Kidney (tissue), 13 donors: ENCODE measurements at regions not wholly inside any gene's neighbourhood (a gene's known extent, or its start where the extent isn't known, plus 50 kb on each side); places are given as distances from the start of the nearest gene placed in this dataset.

ENCODE experiments used
- DNase-seq, 5 donors: peaks; one replicate each; pipeline ENCODE4 v3.0.0-alpha.2; 2013 to 2020
- FAIRE-seq: peaks from 2 replicates; lab custom pipeline; 2012; peaks lifted over from hg19 to GRCh38; lab: Jason Lieb, UNC
- H3K27ac ChIP-seq, 2 donors: one replicate each; pipeline ENCODE4 v1.7.0; 2013; ENCODE audit warnings: low read depth in 2 of 2, low read length in 2 of 2, inconsistent platforms in 1 of 2
- H3K27me3 ChIP-seq: one replicate; pipeline ENCODE4 v1.7.1; 2013; ENCODE audit warnings: low read length, inconsistent platforms; ENCODE audit not compliant: control insufficient read depth, insufficient read depth
- H3K36me3 ChIP-seq, 3 donors: one replicate each; pipeline versions ENCODE4 v1.7.0 to v1.7.1; 2013; ENCODE audit warnings: low read length in 3 of 3, control low read depth in 1 of 3, inconsistent platforms in 1 of 3; ENCODE audit not compliant: insufficient read depth in 3 of 3, control insufficient read depth in 2 of 3
- H3K4me1 ChIP-seq, 3 donors: one replicate each; pipeline versions ENCODE4 v1.7.0 to v1.7.1; 2013; ENCODE audit warnings: low read length in 3 of 3, inconsistent platforms in 1 of 3, low read depth in 1 of 3; ENCODE audit not compliant: control insufficient read depth in 2 of 3, insufficient read depth in 2 of 3
- H3K4me3 ChIP-seq, 3 donors: one replicate each; pipeline versions ENCODE4 v1.7.0 to v1.8.1; 2013; ENCODE audit warnings: low read length in 3 of 3, control low read depth in 1 of 3, inconsistent platforms in 1 of 3
- H3K9ac ChIP-seq, 3 donors: one replicate each; pipeline versions ENCODE4 v1.7.0 to v1.7.1; 2013; ENCODE audit warnings: low read length in 3 of 3, control low read depth in 1 of 3, inconsistent platforms in 1 of 3
- H3K9me3 ChIP-seq, 3 donors: one replicate each; pipeline versions ENCODE4 v1.7.0 to v1.7.1; 2013; ENCODE audit warnings: low read length in 3 of 3, control low read depth in 1 of 3, inconsistent platforms in 1 of 3; ENCODE audit not compliant: control insufficient read depth in 2 of 3, insufficient read depth in 1 of 3
- intact Hi-C: fragments of 100-400 bp; cut with DNase I; formaldehyde crosslinking; loops from one replicate; pipeline ENCODE4 v1.11.1; 2022
- TF ChIP-seq, protein P1 (sequence below): IDR thresholded peaks from 3 replicates; pipeline ENCODE4 v1.5.1; 2012; ENCODE audit warnings: mild to moderate bottlenecking, moderate library complexity, borderline replicate concordance; ENCODE audit not compliant: insufficient read depth; ENCODE audit errors: extremely low read depth
- donor health status: control.
- donor health status: control.
- donor health status: control.
- donor health status: control.
- donor health status: control.
- donor health status: DM: yes; HTN: yes; CAD: no.
- donor health status: Normal renal cell carcinoma (clear cell type).

DNA sequence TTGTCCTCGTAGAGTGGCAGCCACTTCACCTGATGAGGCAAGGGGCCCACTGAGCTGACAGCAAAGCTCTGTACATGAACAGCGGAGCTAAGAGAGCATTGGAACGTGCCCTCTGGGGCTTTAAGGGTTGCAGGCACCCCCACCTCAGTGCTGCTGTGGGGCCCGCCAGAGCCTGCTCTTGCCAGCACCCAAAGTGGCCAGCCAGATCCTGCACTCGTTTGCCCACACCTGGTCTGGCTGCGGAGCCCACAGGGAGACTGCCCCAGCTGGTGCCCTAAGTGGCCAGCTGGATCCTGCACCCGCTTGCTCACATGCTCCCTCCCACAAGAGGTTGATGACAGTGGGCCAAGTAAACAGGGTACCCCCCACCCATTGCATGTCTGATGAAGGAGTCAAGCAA, 783.4 kb upstream of the MIR17HG start:
- DNase-seq, result peak in 1 of 5 donors; percentile 59
- no peak overlapping the region for H3K9ac ChIP-seq

GRCh38 chr13:90564566-90564965, 782.9 kb upstream of the MIR17HG start:
- Histone ChIP-seq H3K36me3 (no peaks in the 10 kb centered on the region), H3K9me3 (no peaks in the 10 kb centered on the region), H3K27me3 (no peaks in the 10 kb centered on the region), H3K4me3 (no peak overlapping the region), H3K9ac (no peak overlapping the region), H3K27ac (no peak overlapping the region), H3K4me1 (no peaks in the 10 kb centered on the region)
- no peak for DNase-seq
- no peak for FAIRE-seq
- intact Hi-C loops, result no loop called here
- TF ChIP-seq, protein P1, sequence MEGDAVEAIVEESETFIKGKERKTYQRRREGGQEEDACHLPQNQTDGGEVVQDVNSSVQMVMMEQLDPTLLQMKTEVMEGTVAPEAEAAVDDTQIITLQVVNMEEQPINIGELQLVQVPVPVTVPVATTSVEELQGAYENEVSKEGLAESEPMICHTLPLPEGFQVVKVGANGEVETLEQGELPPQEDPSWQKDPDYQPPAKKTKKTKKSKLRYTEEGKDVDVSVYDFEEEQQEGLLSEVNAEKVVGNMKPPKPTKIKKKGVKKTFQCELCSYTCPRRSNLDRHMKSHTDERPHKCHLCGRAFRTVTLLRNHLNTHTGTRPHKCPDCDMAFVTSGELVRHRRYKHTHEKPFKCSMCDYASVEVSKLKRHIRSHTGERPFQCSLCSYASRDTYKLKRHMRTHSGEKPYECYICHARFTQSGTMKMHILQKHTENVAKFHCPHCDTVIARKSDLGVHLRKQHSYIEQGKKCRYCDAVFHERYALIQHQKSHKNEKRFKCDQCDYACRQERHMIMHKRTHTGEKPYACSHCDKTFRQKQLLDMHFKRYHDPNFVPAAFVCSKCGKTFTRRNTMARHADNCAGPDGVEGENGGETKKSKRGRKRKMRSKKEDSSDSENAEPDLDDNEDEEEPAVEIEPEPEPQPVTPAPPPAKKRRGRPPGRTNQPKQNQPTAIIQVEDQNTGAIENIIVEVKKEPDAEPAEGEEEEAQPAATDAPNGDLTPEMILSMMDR, result no peak

More for the DNA sequence above, 783.4 kb upstream of the MIR17HG start:
- H3K36me3 ChIP-seq, result no peaks in the 10 kb centered on the region
- no peak for FAIRE-seq
- no peaks in the 10 kb centered on the region for H3K27me3 ChIP-seq
- intact Hi-C loops, result no loop called here
- H3K4me3 ChIP-seq, result no peak overlapping the region
- TF ChIP-seq, protein P1, result no peak
- H3K27ac ChIP-seq, result no peak overlapping the region
- H3K9me3 ChIP-seq, result no peaks in the 10 kb centered on the region
- no peaks in the 10 kb centered on the region for H3K4me1 ChIP-seq

GRCh38 chr13:90565985-90566713, 781.3 kb upstream of the MIR17HG start:
- H3K9ac ChIP-seq, result no peak overlapping the region
- no peak overlapping the region for H3K27ac ChIP-seq
- intact Hi-C loops, result no loop called here
- H3K4me1 ChIP-seq, result no peaks in the 10 kb centered on the region
- H3K27me3 ChIP-seq, result no peaks in the 10 kb centered on the region
- DNase-seq (no peak), FAIRE-seq (no peak)
- H3K9me3 ChIP-seq, result no peaks in the 10 kb centered on the region
- no peak overlapping the region for H3K4me3 ChIP-seq
- no peaks in the 10 kb centered on the region for H3K36me3 ChIP-seq
- TF ChIP-seq, protein P1, result no peak
